GM12878 (cell line): ENCODE measurements at regions not wholly inside any gene's neighbourhood (a gene's known extent, or its start where the extent isn't known, plus 50 kb on each side); places are given as distances from the start of the nearest gene placed in this dataset.

Experiments used
- ATAC-seq: fragments of 200-7000 bp; cut with Tn5 transposase; 3 replicates; pipeline ENCODE4 v1.9.1; 2020; ENCODE audit warnings: mild to moderate bottlenecking, moderate library complexity
- BruUV-seq: library from RNA; stranded (reverse); fragments of 400-500 nt; replicated peaks from 2 replicates; lab custom pipeline; 2021; lab: Mats Ljungman, UMichigan
- CTCF ChIA-PET: fragments of 300-600 bp; sonication (Branson Sonifier 250); formaldehyde crosslinking; extraction: SDS; loops from one replicate; lab custom pipeline; 2021; ENCODE audit warnings: inconsistent platforms; lab: Yijun Ruan, JAX
- POLR2A ChIA-PET: fragments of 350-600 bp; formaldehyde crosslinking; extraction: SDS; loops from one replicate; lab custom pipeline; 2021; ENCODE audit warnings: inconsistent platforms; lab: Charles Lee
- RAD21 ChIA-PET: fragments of 300-600 bp; sonication (Branson Sonifier 250); formaldehyde crosslinking; loops from one replicate; lab custom pipeline; 2023; ENCODE audit warnings: antibody characterized with exemption; ENCODE audit not compliant: unreplicated experiment; lab: Charles Lee
- SMC1A ChIA-PET: fragments of 300-600 bp; sonication (Branson Sonifier 250); formaldehyde crosslinking; loops from one replicate; lab custom pipeline; 2023; ENCODE audit not compliant: unreplicated experiment, uncharacterized antibody; lab: Charles Lee
- DNase-seq: peaks from one replicate; pipeline ENCODE4 v3.0.0-alpha.2; 2011; ENCODE audit warnings: low read depth, low spot score
- FAIRE-seq: peaks from 3 replicates; lab custom pipeline; 2011; peaks lifted over from hg19 to GRCh38; lab: Jason Lieb, UNC
- H2AFZ ChIP-seq: 2 replicates; pipeline ENCODE4 v1.6.0; 2011; ENCODE audit warnings: low read depth, low read length, control low read depth; ENCODE audit not compliant: control insufficient read depth
- H3K27ac ChIP-seq: 2 replicates; pipeline ENCODE4 v1.5.1; 2011; ENCODE audit warnings: control low read depth; ENCODE audit not compliant: control insufficient read depth, insufficient read depth
- H3K27me3 ChIP-seq, 2 experiments: replicated peaks in 1 of 2; 2 replicates each; pipeline versions ENCODE4 v1.6.0 to v1.6.1; 2011; ENCODE audit warnings: low read length in 1 of 2; ENCODE audit not compliant: control insufficient read depth in 2 of 2, insufficient read depth in 2 of 2
- H3K36me3 ChIP-seq, 2 experiments: 2 replicates each; pipeline ENCODE4 v1.5.1; 2011; ENCODE audit warnings: low read length in 1 of 2; ENCODE audit not compliant: control insufficient read depth in 2 of 2, insufficient read depth in 2 of 2
- H3K4me1 ChIP-seq: 2 replicates; pipeline ENCODE4 v1.6.1; 2011; ENCODE audit warnings: mild to moderate bottlenecking, low read length, moderate library complexity, mixed read lengths; ENCODE audit not compliant: control insufficient read depth, insufficient read depth
- H3K4me2 ChIP-seq: 2 replicates; pipeline ENCODE4 v1.6.0; 2011; ENCODE audit warnings: control low read depth; ENCODE audit not compliant: control insufficient read depth, insufficient read depth
- H3K4me3 ChIP-seq: fragments of 200-600 bp; sonication (generic); 2 replicates; pipeline ENCODE4 v1.5.1; 2016
- H3K79me2 ChIP-seq: 2 replicates; pipeline ENCODE4 v1.6.0; 2011; ENCODE audit warnings: low read length; ENCODE audit not compliant: control insufficient read depth, insufficient read depth
- H3K9ac ChIP-seq: 2 replicates; pipeline ENCODE4 v1.8.0; 2011; ENCODE audit warnings: low read length, control low read depth, mixed read lengths; ENCODE audit not compliant: control insufficient read depth, insufficient read depth
- H3K9me3 ChIP-seq: replicated peaks from 3 replicates; pipeline ENCODE4 v1.5.1; 2011; ENCODE audit warnings: mild to moderate bottlenecking, low read length; ENCODE audit not compliant: control insufficient read depth, insufficient read depth
- H4K20me1 ChIP-seq: 2 replicates; pipeline ENCODE4 v1.6.0; 2011; ENCODE audit not compliant: control insufficient read depth, insufficient read depth
- BCL11A ChIP-seq: IDR thresholded peaks from 2 replicates; pipeline ENCODE4 v1.6.1; 2011; ENCODE audit warnings: low read depth, low read length
- CHD4 ChIP-seq: fragments of 200-600 bp; sonication (generic); IDR thresholded peaks from 2 replicates; pipeline ENCODE4 v1.6.1; 2016; ENCODE audit warnings: mild to moderate bottlenecking
- E4F1 ChIP-seq: fragments of 450-650 bp; IDR thresholded peaks from 2 replicates; pipeline ENCODE4 v1.6.1; 2018; ENCODE audit warnings: borderline replicate concordance, mild to moderate bottlenecking; ENCODE audit not compliant: partially characterized antibody
- GATAD2B ChIP-seq: fragments of 450-650 bp; conservative IDR thresholded peaks from 2 replicates; pipeline ENCODE4 v1.6.1; 2017; ENCODE audit warnings: low read depth, mild to moderate bottlenecking, moderate library complexity
- HSF1 ChIP-seq: fragments of 150-350 bp; IDR thresholded peaks from 2 replicates; pipeline ENCODE4 v1.6.1; 2014; ENCODE audit warnings: mild to moderate bottlenecking, low read depth, low read length
- IRF4 ChIP-seq: IDR thresholded peaks from 2 replicates; pipeline ENCODE4 v1.6.1; 2011; ENCODE audit warnings: low read depth, low read length
- MYC ChIP-seq: IDR thresholded peaks from 2 replicates; pipeline ENCODE4 v1.6.1; 2011; ENCODE audit warnings: mild to moderate bottlenecking, low read length, moderate library complexity, inconsistent platforms; ENCODE audit not compliant: insufficient read depth, insufficient replicate concordance, insufficient read length, severe bottlenecking
- NBN ChIP-seq: fragments of 450-650 bp; IDR thresholded peaks from 2 replicates; pipeline ENCODE4 v1.6.1; 2016
- NRF1 ChIP-seq: conservative IDR thresholded peaks from 2 replicates; pipeline ENCODE4 v1.6.1; 2011; ENCODE audit warnings: mild to moderate bottlenecking, low read depth, low read length, improper control_type of control experiment
- PKNOX1 ChIP-seq: fragments of 450-650 bp; IDR thresholded peaks from 2 replicates; pipeline ENCODE4 v1.6.1; 2016; ENCODE audit warnings: mild to moderate bottlenecking
- PML ChIP-seq: IDR thresholded peaks from 2 replicates; pipeline ENCODE4 v1.6.1; 2012; ENCODE audit warnings: low read length, inconsistent platforms
- RAD21 ChIP-seq: IDR thresholded peaks from 2 replicates; pipeline ENCODE4 v1.6.1; 2011; ENCODE audit warnings: mild to moderate bottlenecking, low read depth, low read length, moderate library complexity; ENCODE audit not compliant: insufficient read depth
- RFX5 ChIP-seq: IDR thresholded peaks from 2 replicates; pipeline ENCODE4 v1.6.1; 2011; ENCODE audit warnings: low read depth, low read length, improper control_type of control experiment
- WRNIP1 ChIP-seq: IDR thresholded peaks from 2 replicates; pipeline ENCODE4 v1.6.1; 2011; ENCODE audit warnings: low read depth, low read length, improper control_type of control experiment, borderline replicate concordance
- YBX1 ChIP-seq: fragments of 450-650 bp; IDR thresholded peaks from 2 replicates; pipeline ENCODE4 v1.6.1; 2016; ENCODE audit warnings: antibody characterized with exemption
- ZNF622 ChIP-seq: fragments of 450-650 bp; IDR thresholded peaks from 2 replicates; pipeline ENCODE4 v1.6.1; 2017; ENCODE audit warnings: mild to moderate bottlenecking, inconsistent platforms
- ZNF687 ChIP-seq: fragments of 450-650 bp; IDR thresholded peaks from 2 replicates; pipeline ENCODE4 v1.6.1; 2017; ENCODE audit warnings: mild to moderate bottlenecking, moderate library complexity
- ZZZ3 ChIP-seq: IDR thresholded peaks from 2 replicates; pipeline ENCODE4 v1.6.1; 2011; ENCODE audit warnings: low read depth; ENCODE audit not compliant: control insufficient read depth, insufficient read length
- WGBS: methylation state at CpG from one replicate; pipeline ENCODE4 v1.1.6; 2016; ENCODE audit warnings: low lambda C conversion rate; ENCODE audit not compliant: insufficient replicate concordance, insufficient coverage; ENCODE audit errors: missing lambda C conversion rate; 5-methylcytosine and 5-hydroxymethylcytosine counted together
- in situ Hi-C: fragments of 300-500 bp; cut with MboI; formaldehyde crosslinking; loops from 9 replicates; pipeline ENCODE4 v1.14.3; 2018; ENCODE audit warnings: mixed read lengths
- intact Hi-C: fragments of 100-400 bp; cut with micrococcal nuclease; formaldehyde crosslinking; loops from one replicate; pipeline ENCODE4 v1.14.2; 2022; ENCODE audit not compliant: unreplicated experiment

- no peaks in the 10 kb centered on the region for H3K27me3 ChIP-seq
- no peak overlapping the region for H3K4me2 ChIP-seq
- DNase-seq (no peak), FAIRE-seq (no peak), ATAC-seq (peak; percentile 51; the same call in 1 of the 3 replicates)
- no peaks in the 10 kb centered on the region for H3K36me3 ChIP-seq
- H3K4me1 ChIP-seq, result no peaks in the 10 kb centered on the region
- TF ChIP-seq YBX1, result no peak
- no peak for TF ChIP-seq PML
- no peak for TF ChIP-seq NBN
- TF ChIP-seq RFX5, result no peak
- TF ChIP-seq IRF4, result no peak
- no peak for TF ChIP-seq BCL11A
- no peak for TF ChIP-seq E4F1
- no peak for TF ChIP-seq ZNF687
- TF ChIP-seq ZNF622, result no peak
- TF ChIP-seq WRNIP1, result no peak
- no peak for TF ChIP-seq ZZZ3
- no peak for TF ChIP-seq RAD21
- no peak for TF ChIP-seq HSF1
- no peak for TF ChIP-seq MYC
- no peak for TF ChIP-seq PKNOX1
- no peak for TF ChIP-seq NRF1
- TF ChIP-seq CHD4, result no peak
- TF ChIP-seq GATAD2B, result no peak
- no peaks in the 10 kb centered on the region for H3K9me3 ChIP-seq
- intact Hi-C loops (no loop called here), in situ Hi-C loops (no loop called here)
- H3K9ac ChIP-seq, result no peak overlapping the region
- no peaks in the 10 kb centered on the region for H4K20me1 ChIP-seq
- 24% methylated on average over 4 of the region's 4 CpGs for WGBS
- H3K27ac ChIP-seq, result no peak overlapping the region
- POLR2A ChIA-PET, result no interaction called here
- no peak overlapping the region for H3K4me3 ChIP-seq
- no peak overlapping the region for H2AFZ ChIP-seq
- no peaks in the 10 kb centered on the region for H3K79me2 ChIP-seq
- SMC1A ChIA-PET, result interaction anchor here (1.0 to 1.1 kb wide), 3 partner anchors 11 to 13 kb away, joined by 3 read pairs; no protein-coding TSS in a partner anchor
- no TSS peak for BruUV-seq
- RAD21 ChIA-PET, result no interaction called here
- CTCF ChIA-PET, result no interaction called here
Measured at GRCh38 chr6:78505178-78505577, 362.2 kb upstream of the IRAK1BP1 start.
